ENCODE measurements at regions not wholly inside any gene's neighbourhood (a gene's known extent, or its start where the extent isn't known, plus 50 kb on each side); places are given as distances from the start of the nearest gene placed in this dataset.

DNA sequence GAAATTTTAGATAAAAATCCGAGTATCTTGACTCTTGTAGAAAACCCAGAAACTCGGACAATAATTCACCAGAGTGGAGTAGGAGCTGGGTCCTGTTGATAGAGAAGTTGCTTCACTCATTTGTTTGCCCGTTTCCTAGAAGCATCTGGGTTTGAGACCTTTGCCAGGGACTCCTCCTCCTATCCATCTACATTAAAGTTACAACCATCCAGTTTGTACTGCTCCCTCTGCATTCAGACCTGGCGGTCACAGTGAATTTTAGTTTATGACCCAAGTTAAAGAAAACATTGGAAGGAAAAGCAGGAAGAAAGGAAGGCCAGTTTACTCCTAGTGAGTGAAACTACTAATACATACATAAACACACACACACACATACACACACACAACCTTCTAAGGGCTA lies 64.6 kb downstream of the CLDN17 start:
- Histone ChIP-seq H3K27me3 (ENCODE audit: control insufficient read depth in 2 of 2, insufficient read depth in 2 of 2, low read length in 2 of 2) (no peaks in the 10 kb centered on the region), H3K4me1 (ENCODE audit: control insufficient read depth, extremely low read depth, insufficient read depth, low read length) (no peaks in the 10 kb centered on the region), H3K9ac (replicated peaks; ENCODE audit: extremely low read depth, insufficient read depth, low read length) (no peak overlapping the region), H3K4me2 (ENCODE audit: insufficient read depth, low read length) (no peak overlapping the region), H3K36me3 (ENCODE audit: control insufficient read depth in 2 of 2, extremely low read depth in 1 of 2, insufficient read depth in 2 of 2, low read length in 2 of 2) (no peaks in the 10 kb centered on the region), H3K4me3 (replicated peaks in 1 of 3; ENCODE audit: insufficient read depth in 1 of 3, low read depth in 1 of 3, low read length in 3 of 3) (no peak overlapping the region), H3K79me2 (ENCODE audit: control insufficient read depth, insufficient read depth, low read length) (no peaks in the 10 kb centered on the region), H4K20me1 (replicated peaks; ENCODE audit: control insufficient read depth, extremely low read depth, insufficient read depth, low read length) (no peaks in the 10 kb centered on the region), H3K9me1 (replicated peaks; ENCODE audit: control insufficient read depth, extremely low read depth, insufficient read depth, low read length) (no peaks in the 10 kb centered on the region), H2AFZ (ENCODE audit: low read depth, low read length) (no peak overlapping the region), H3K27ac (ENCODE audit: insufficient read depth, low read depth, low read length) (no peak overlapping the region), H3K9me3 (replicated peaks; ENCODE audit: control insufficient read depth, insufficient read depth, low read length) (peaks cover 2% of the 10 kb centered on the region)
- intact Hi-C loops (cut with micrococcal nuclease) = no loop called here
- POLR2A ChIA-PET = no interaction called here
- no peak for DNase-seq (ENCODE audit: low read depth, low spot score)
- TF ChIP-seq EZH2 (IDR thresholded peaks at IDR 0.05; ENCODE audit: borderline replicate concordance, low read depth, low read length, severe bottlenecking) (no peak), GATA2 (IDR thresholded peaks at IDR 0.05; ENCODE audit: insufficient read depth, insufficient read length, low read depth, low read length) (no peak), JUN (IDR thresholded peaks at IDR 0.05; ENCODE audit: borderline replicate concordance, insufficient read depth, insufficient read length, low read depth) (no peak), MYC (IDR thresholded peaks at IDR 0.05; ENCODE audit: low read depth, low read length) (no peak), POLR2A (IDR thresholded peaks at IDR 0.05; ENCODE audit: low read depth, low read length) (no peak), POLR2AphosphoS5 (IDR thresholded peaks at IDR 0.05; ENCODE audit: insufficient read depth, low read depth, low read length) (no peak), FOS (IDR thresholded peaks at IDR 0.05; ENCODE audit: borderline replicate concordance, insufficient read depth, low read length) (no peak)
- TF ChIP-seq, protein P1, sequence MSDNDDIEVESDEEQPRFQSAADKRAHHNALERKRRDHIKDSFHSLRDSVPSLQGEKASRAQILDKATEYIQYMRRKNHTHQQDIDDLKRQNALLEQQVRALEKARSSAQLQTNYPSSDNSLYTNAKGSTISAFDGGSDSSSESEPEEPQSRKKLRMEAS (IDR thresholded peaks at IDR 0.05; ENCODE audit: insufficient read depth, insufficient read length) = no peak
- TF ChIP-seq, protein P2, sequence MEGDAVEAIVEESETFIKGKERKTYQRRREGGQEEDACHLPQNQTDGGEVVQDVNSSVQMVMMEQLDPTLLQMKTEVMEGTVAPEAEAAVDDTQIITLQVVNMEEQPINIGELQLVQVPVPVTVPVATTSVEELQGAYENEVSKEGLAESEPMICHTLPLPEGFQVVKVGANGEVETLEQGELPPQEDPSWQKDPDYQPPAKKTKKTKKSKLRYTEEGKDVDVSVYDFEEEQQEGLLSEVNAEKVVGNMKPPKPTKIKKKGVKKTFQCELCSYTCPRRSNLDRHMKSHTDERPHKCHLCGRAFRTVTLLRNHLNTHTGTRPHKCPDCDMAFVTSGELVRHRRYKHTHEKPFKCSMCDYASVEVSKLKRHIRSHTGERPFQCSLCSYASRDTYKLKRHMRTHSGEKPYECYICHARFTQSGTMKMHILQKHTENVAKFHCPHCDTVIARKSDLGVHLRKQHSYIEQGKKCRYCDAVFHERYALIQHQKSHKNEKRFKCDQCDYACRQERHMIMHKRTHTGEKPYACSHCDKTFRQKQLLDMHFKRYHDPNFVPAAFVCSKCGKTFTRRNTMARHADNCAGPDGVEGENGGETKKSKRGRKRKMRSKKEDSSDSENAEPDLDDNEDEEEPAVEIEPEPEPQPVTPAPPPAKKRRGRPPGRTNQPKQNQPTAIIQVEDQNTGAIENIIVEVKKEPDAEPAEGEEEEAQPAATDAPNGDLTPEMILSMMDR (IDR thresholded peaks at IDR 0.05; ENCODE audit: extremely low read depth in 1 of 2, insufficient read depth in 1 of 2, low read depth in 1 of 2, low read length in 2 of 2) = no peak
- dilution Hi-C loops (cut with MboI; ENCODE audit: extremely low pct_ligation_motif_present, low sequenced_read_pairs) = no loop called here
- no TSS peak for BruUV-seq (replicated peaks)
- no peak for FAIRE-seq
- CTCF ChIA-PET = no interaction called here
